ENCODE measurements at regions not wholly inside any gene's neighbourhood (a gene's known extent, or its start where the extent isn't known, plus 50 kb on each side); places are given as distances from the start of the nearest gene placed in this dataset.

DNA sequence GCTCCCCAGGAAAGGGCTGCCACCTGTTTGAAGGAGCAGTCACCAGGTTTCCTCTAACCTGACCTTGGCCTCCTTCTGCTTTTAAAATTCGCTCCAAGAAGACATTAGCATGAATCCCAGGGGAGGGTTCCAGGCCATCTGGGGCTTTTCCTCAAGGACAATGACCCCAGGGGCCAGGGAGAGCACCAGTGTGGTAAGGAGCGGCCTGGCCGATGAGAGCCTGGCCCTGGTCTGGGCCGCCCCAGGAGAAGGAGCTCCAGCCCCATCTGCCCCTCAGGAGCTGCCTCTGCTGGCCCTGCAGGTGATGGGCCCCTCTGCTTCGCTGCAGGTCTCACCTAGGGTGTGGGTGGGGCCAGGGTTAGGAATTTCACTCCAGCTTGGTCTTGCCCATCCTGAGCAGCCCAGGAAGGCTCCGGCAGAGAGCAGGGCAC, 209.2 kb upstream of the TNRC6C start:
- no peak overlapping the region for H3K27ac Mint-ChIP-seq
- no peak overlapping the region for H3K4me3 Mint-ChIP-seq
- H3K36me3 Mint-ChIP-seq (ENCODE audit: low read depth), result peaks cover 5% of the 10 kb centered on the region
- peaks cover 31% of the 10 kb centered on the region for H3K4me1 Mint-ChIP-seq
- H3K27me3 Mint-ChIP-seq (ENCODE audit: low read depth, poor library complexity), result peaks cover 14% of the 10 kb centered on the region
- H3K9me3 Mint-ChIP-seq, result peaks cover 13% of the 10 kb centered on the region
- TF ChIP-seq, protein P1, sequence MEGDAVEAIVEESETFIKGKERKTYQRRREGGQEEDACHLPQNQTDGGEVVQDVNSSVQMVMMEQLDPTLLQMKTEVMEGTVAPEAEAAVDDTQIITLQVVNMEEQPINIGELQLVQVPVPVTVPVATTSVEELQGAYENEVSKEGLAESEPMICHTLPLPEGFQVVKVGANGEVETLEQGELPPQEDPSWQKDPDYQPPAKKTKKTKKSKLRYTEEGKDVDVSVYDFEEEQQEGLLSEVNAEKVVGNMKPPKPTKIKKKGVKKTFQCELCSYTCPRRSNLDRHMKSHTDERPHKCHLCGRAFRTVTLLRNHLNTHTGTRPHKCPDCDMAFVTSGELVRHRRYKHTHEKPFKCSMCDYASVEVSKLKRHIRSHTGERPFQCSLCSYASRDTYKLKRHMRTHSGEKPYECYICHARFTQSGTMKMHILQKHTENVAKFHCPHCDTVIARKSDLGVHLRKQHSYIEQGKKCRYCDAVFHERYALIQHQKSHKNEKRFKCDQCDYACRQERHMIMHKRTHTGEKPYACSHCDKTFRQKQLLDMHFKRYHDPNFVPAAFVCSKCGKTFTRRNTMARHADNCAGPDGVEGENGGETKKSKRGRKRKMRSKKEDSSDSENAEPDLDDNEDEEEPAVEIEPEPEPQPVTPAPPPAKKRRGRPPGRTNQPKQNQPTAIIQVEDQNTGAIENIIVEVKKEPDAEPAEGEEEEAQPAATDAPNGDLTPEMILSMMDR (IDR thresholded peaks at IDR 0.05), result no peak
- DNase-seq, result no peak

DNA sequence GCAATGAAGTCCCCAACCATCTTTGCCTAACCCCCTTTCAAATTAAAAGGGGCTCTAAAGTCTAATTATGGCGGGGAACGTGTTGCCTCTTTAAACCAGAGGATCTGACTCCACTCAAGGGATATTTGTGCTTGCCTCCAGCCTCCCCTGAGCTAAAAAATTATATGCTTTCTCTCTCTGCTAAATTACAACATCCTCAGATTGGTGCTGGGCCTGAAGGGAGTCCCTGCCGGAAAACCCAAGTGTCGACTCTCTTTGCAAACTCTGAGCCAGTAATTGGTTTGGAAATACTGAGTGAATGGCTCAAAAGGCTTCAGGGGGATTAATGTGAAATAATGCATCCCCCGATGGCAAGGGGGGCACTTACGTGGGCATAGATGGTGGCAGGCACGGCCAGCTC, 208.5 kb upstream of the TNRC6C start:
- Mint-ChIP-seq H3K4me1 (peaks cover 25% of the 10 kb centered on the region), H3K27ac (no peak overlapping the region), H3K9me3 (peaks cover 16% of the 10 kb centered on the region), H3K27me3 (ENCODE audit: low read depth, poor library complexity) (peaks cover 11% of the 10 kb centered on the region), H3K4me3 (no peak overlapping the region), H3K36me3 (ENCODE audit: low read depth) (peaks cover 5% of the 10 kb centered on the region)
- DNase-seq, result no peak
- TF ChIP-seq, protein P1 (IDR thresholded peaks at IDR 0.05), result no peak

DNA sequence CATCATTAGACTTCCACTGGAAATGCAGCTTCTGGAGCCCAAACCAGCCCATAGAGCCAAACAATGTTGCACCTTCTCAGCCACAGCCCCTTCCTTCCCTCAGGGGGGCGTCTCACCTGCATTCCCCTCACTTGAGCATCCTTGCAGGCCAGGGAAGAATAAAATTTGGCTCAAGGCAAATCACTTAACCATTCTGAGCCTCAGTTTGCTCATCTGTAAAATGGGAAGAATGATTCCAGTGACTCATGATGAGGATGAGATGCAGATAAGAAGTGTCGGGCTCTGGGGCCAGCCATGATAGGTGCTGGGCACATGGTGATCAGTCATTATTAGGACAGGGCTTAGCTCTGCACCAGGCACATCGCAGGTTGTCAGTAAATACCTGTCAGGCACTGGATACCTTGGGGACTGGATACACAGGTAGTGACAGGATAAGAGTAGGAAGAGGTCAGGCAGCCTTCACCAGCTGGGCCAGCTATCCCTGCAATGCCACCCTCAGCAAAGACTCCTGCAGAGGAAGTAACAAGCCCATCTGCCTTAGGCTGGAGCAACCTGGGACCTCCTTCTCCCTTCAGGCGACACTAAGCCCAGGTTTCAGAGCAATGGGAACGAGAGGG, 208.0 kb upstream of the TNRC6C start:
- H3K27ac Mint-ChIP-seq, result no peak overlapping the region
- H3K36me3 Mint-ChIP-seq (ENCODE audit: low read depth), result peaks cover 5% of the 10 kb centered on the region
- peaks cover 25% of the 10 kb centered on the region for H3K4me1 Mint-ChIP-seq

DNA sequence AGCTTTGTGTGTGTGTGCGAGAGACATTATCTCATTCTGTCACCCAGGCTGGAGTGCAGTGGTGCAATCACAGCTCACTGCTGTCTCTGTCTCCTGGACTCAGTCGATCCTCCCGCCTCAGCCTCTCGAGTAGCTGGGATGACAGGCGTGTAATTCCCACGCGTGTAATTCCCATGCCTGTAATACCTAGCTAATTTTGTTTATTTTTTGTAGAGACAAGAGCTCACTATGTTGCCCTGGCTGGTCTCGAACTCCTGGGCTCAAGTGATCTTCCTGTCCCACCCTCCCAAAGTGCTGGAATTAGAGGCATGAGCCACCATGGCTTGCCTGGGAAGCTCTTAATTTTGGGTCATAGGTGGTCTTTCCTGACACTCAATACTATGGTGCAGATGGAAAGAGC, 205.3 kb upstream of the TNRC6C start:
- H3K4me1 Mint-ChIP-seq, result peaks cover 2% of the 10 kb centered on the region
- H3K27ac Mint-ChIP-seq, result no peak overlapping the region
- no peak for DNase-seq
- no peak overlapping the region for H3K4me3 Mint-ChIP-seq
- H3K9me3 Mint-ChIP-seq, result peaks cover 4% of the 10 kb centered on the region
- no peaks in the 10 kb centered on the region for H3K36me3 Mint-ChIP-seq (ENCODE audit: low read depth)
- TF ChIP-seq, protein P1 (IDR thresholded peaks at IDR 0.05), result no peak
- H3K27me3 Mint-ChIP-seq (ENCODE audit: low read depth, poor library complexity), result peaks cover 15% of the 10 kb centered on the region

More for the DNA sequence above, 208.0 kb upstream of the TNRC6C start:
- TF ChIP-seq, protein P1 (IDR thresholded peaks at IDR 0.05), result no peak
- peaks cover 11% of the 10 kb centered on the region for H3K9me3 Mint-ChIP-seq
- no peak for DNase-seq
- H3K27me3 Mint-ChIP-seq (ENCODE audit: low read depth, poor library complexity), result peaks cover 11% of the 10 kb centered on the region
- no peak overlapping the region for H3K4me3 Mint-ChIP-seq

DNA sequence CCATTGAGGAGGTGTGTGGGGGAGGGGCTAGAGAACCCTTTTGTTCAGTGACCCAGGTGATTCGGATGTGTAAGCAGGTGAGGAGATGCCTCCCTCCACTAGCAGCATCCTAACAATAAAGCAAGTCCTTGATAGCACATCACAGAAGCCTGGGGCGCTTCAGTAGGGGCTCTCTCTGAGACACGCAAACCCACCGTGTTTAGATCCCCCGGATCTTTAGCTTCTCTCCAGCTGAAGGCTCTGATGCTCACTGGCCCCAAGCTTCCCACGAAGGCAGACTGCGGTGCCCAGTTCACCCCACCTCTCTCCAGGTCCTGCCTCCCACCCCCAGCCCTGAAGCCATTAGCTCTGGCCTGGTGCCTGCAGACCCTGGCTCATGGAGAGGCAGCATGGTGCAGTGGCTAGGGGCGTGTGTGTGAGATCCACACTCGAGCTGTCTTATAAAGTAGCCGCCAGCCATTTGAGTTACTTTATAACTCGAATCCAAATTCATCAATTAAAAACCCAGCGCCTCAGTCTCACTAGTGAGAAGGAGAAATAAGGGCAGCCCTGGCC, 204.7 kb upstream of the TNRC6C start:
- Mint-ChIP-seq H3K4me3 (no peak overlapping the region), H3K36me3 (ENCODE audit: low read depth) (no peaks in the 10 kb centered on the region), H3K27me3 (ENCODE audit: low read depth, poor library complexity) (peaks cover 15% of the 10 kb centered on the region), H3K4me1 (no peaks in the 10 kb centered on the region), H3K27ac (no peak overlapping the region), H3K9me3 (peaks cover 4% of the 10 kb centered on the region)
- TF ChIP-seq, protein P1 (IDR thresholded peaks at IDR 0.05), result no peak
- DNase-seq, result no peak

DNA sequence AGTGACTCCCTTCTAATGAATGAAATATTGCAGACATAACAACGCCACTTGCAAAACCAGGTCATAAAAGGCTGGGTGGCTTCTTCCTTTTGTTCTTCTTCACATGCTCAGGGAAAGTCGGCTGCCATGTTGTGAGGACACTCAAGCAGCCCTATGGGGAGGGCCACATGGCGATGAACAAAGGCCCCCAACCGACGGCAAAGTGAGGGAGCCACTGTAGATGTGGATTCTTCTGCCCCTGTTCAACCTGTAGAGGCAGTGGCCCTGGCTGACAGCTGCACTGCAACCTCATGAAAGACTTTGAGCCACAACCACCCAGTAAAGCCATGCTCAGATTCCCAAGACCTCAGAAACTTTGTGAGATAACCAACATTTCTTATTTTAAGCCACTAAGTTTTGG, 203.5 kb upstream of the TNRC6C start:
- no peak for DNase-seq
- no peaks in the 10 kb centered on the region for H3K36me3 Mint-ChIP-seq (ENCODE audit: low read depth)
- no peak overlapping the region for H3K4me3 Mint-ChIP-seq
- H3K27ac Mint-ChIP-seq, result no peak overlapping the region
- no peaks in the 10 kb centered on the region for H3K4me1 Mint-ChIP-seq
- TF ChIP-seq, protein P1 (IDR thresholded peaks at IDR 0.05), result no peak
- peaks cover 4% of the 10 kb centered on the region for H3K9me3 Mint-ChIP-seq
- peaks cover 15% of the 10 kb centered on the region for H3K27me3 Mint-ChIP-seq (ENCODE audit: low read depth, poor library complexity)
